ENCODE measurements at regions not wholly inside any gene's neighbourhood (a gene's known extent, or its start where the extent isn't known, plus 50 kb on each side); places are given as distances from the start of the nearest gene placed in this dataset.

DNA sequence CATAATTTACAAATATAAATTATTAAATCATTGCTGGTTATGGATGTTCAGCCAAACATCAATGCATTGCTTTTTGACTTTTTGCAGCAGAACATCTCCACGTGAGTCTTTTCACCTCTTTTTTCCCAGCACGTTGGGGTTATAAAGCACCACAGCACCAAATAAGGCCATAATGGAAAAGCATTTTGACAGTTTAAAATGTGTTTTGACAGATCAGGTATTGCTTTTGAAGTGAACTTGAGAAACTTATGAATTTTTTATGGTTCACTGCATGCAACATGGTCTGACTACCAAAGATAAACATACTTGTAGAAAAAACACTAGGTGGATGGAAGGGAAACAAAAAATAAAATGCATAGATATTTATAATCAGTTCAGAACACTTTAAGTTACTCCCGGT, 622.4 kb downstream of the HTR1B start:
- TF ChIP-seq POLR2AphosphoS5 (IDR thresholded peaks at IDR 0.05; ENCODE audit: low read depth, low read length) (no peak), POLR2A (IDR thresholded peaks at IDR 0.05; ENCODE audit: low read depth, low read length) (no peak), PAX5 (IDR thresholded peaks at IDR 0.05; ENCODE audit: insufficient read depth, low read length, severe bottlenecking) (no peak)

Data from GM12891 (cell line).